WERI-Rb-1 (cell line): ENCODE measurements at regions not wholly inside any gene's neighbourhood (a gene's known extent, or its start where the extent isn't known, plus 50 kb on each side); places are given as distances from the start of the nearest gene placed in this dataset.
A peak's percentile ranks its signal among the peaks of the same experiment; 100 is the strongest.

Experiments used
- DNase-seq: peaks from one replicate; pipeline ENCODE4 v3.0.0-alpha.2; 2020
- H3K27ac ChIP-seq: fragments of 250-450 bp; sonication (Bioruptor Pico); 2 replicates; pipeline ENCODE4 v1.5.1; 2020; ENCODE audit warnings: mild to moderate bottlenecking, moderate library complexity
- H3K27me3 ChIP-seq: fragments of 250-450 bp; sonication (Bioruptor Pico); 2 replicates; pipeline ENCODE4 v1.5.1; 2021; ENCODE audit warnings: mild to moderate bottlenecking, low read depth, moderate library complexity; ENCODE audit not compliant: insufficient read depth, severe bottlenecking
- H3K36me3 ChIP-seq: fragments of 250-450 bp; sonication (Bioruptor Pico); 2 replicates; pipeline ENCODE4 v1.5.1; 2020; ENCODE audit warnings: mild to moderate bottlenecking, moderate library complexity
- H3K4me3 ChIP-seq: 2 replicates; pipeline ENCODE4 v1.5.1; 2011; ENCODE audit warnings: low read depth, mild to moderate bottlenecking, control low read depth, low read length
- H3K9me3 ChIP-seq: fragments of 250-450 bp; sonication (Bioruptor Pico); 2 replicates; pipeline ENCODE4 v1.5.1; 2021; ENCODE audit warnings: mild to moderate bottlenecking, moderate library complexity; ENCODE audit not compliant: severe bottlenecking
- CTCF ChIP-seq: IDR thresholded peaks from 2 replicates; pipeline ENCODE4 v1.5.1; 2011; ENCODE audit warnings: low read depth, mild to moderate bottlenecking, control low read depth, inconsistent platforms, low read length

GRCh38 chr14:27049701-27050100, 451.9 kb upstream of the NOVA1 start:
- Histone ChIP-seq H3K36me3 (no peaks in the 10 kb centered on the region), H3K9me3 (peaks cover 6% of the 10 kb centered on the region), H3K4me3 (no peak overlapping the region), H3K27me3 (no peaks in the 10 kb centered on the region), H3K27ac (no peak overlapping the region)
- no peak for DNase-seq
- TF ChIP-seq CTCF: no peak

GRCh38 chr14:27050208-27050607, 452.4 kb upstream of the NOVA1 start:
- no peak for TF ChIP-seq CTCF
- peaks cover 6% of the 10 kb centered on the region for H3K9me3 ChIP-seq
- DNase-seq: peak; percentile 6

GRCh38 chr14:27056586-27056985, 458.8 kb upstream of the NOVA1 start:
- DNase-seq: no peak
- TF ChIP-seq CTCF: no peak
- no peak overlapping the region for H3K4me3 ChIP-seq
- H3K36me3 ChIP-seq: no peaks in the 10 kb centered on the region
- no peaks in the 10 kb centered on the region for H3K27me3 ChIP-seq
- peaks cover 6% of the 10 kb centered on the region for H3K9me3 ChIP-seq
- H3K27ac ChIP-seq: no peak overlapping the region

More at GRCh38 chr14:27050208-27050607, 452.4 kb upstream of the NOVA1 start:
- Histone ChIP-seq H3K27ac (no peak overlapping the region), H3K36me3 (no peaks in the 10 kb centered on the region), H3K27me3 (no peaks in the 10 kb centered on the region), H3K4me3 (no peak overlapping the region)

- DNase-seq: no peak
- Histone ChIP-seq H3K36me3 (no peaks in the 10 kb centered on the region), H3K9me3 (no peaks in the 10 kb centered on the region), H3K4me3 (no peak overlapping the region), H3K27ac (no peak overlapping the region), H3K27me3 (no peaks in the 10 kb centered on the region)
- TF ChIP-seq CTCF: no peak
Observed at GRCh38 chr14:27061299-27061698, 463.5 kb upstream of the NOVA1 start.

- TF ChIP-seq CTCF: no peak
- Histone ChIP-seq H3K4me3 (no peak overlapping the region), H3K36me3 (no peaks in the 10 kb centered on the region), H3K27ac (no peak overlapping the region), H3K9me3 (no peaks in the 10 kb centered on the region), H3K27me3 (no peaks in the 10 kb centered on the region)
- no peak for DNase-seq
Observed at GRCh38 chr14:27063959-27064358, 466.1 kb upstream of the NOVA1 start.

GRCh38 chr14:27065886-27066285, 468.1 kb upstream of the NOVA1 start:
- TF ChIP-seq CTCF: no peak
- Histone ChIP-seq H3K27me3 (no peaks in the 10 kb centered on the region), H3K27ac (no peak overlapping the region), H3K36me3 (no peaks in the 10 kb centered on the region), H3K4me3 (no peak overlapping the region), H3K9me3 (no peaks in the 10 kb centered on the region)
- DNase-seq: no peak
